ENCODE measurements at regions not wholly inside any gene's neighbourhood (a gene's known extent, or its start where the extent isn't known, plus 50 kb on each side); places are given as distances from the start of the nearest gene placed in this dataset.

- no peak for TF ChIP-seq POLR2A (IDR thresholded peaks at IDR 0.05; ENCODE audit: extremely low read depth, insufficient read length)
- TF ChIP-seq CTCF (IDR thresholded peaks at IDR 0.05; ENCODE audit: low read depth, low read length): no peak
Measured at GRCh38 chr18:78595453-78595852, 384.2 kb upstream of the SALL3 start.
